ENCODE measurements at regions not wholly inside any gene's neighbourhood (a gene's known extent, or its start where the extent isn't known, plus 50 kb on each side); places are given as distances from the start of the nearest gene placed in this dataset.
"Not testable (repeated sequence)": the region's sequence is repeated elsewhere in the genome, so short reads cannot be mapped to it uniquely, and the experiment has no call there.

- H3K4me3 ChIP-seq (ENCODE audit: low read length): no peak overlapping the region
- DNase-seq (ENCODE audit: low read depth, low spot score): no peak
Observed at GRCh38 chr3:188962253-188963247, 209.2 kb upstream of the TPRG1 start.

DNA sequence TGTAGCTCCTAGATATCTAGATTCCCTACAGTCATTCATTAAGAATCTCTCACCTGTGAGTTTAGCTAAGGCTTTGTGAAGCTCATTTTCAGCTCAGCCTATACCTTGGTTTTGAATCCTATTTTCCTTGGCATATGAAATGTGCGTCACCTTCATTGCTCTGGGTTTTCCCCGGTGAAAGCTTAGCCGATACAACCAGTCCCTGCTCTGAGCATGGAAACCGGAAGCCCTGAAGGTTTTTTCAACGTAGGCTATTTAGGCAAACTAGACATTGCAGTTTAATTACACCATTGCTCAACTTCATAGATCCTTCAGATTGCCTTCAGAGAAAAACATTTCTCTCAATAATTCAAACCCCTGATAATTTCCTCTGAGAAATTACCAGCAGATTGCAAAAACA lies 206.8 kb upstream of the TPRG1 start:
- DNase-seq (ENCODE audit: low read depth, low spot score): no peak
- H3K4me3 ChIP-seq (ENCODE audit: low read length): no peak overlapping the region

DNA sequence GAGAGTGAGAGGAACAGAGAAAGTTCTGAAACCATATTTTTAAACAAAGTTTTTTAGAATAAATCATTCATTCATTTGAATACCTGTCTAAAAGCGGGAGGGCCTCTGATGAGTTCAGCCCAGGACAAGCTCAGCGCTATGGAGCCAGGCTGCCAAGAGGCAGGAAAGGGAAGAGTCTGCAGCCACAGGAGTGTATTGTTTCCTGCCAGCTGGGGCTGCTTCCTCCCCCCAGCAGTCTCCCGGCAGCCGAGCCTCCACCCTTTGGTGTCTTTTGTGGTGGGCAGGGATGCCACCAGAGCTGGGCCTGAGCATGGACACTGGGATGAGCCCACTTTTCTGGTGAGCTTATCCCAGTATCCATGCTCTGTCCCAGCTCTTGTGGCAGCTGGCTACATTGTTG lies 199.5 kb upstream of the TPRG1 start:
- DNase-seq (ENCODE audit: low read depth, low spot score): peak; percentile 66

GRCh38 chr3:188974856-188975599 lies 196.7 kb upstream of the TPRG1 start:
- no peak overlapping the region for H3K4me3 ChIP-seq (ENCODE audit: low read length)
- DNase-seq (ENCODE audit: low read depth, low spot score): peak; percentile 94

More for the DNA sequence above, 199.5 kb upstream of the TPRG1 start:
- H3K4me3 ChIP-seq (ENCODE audit: low read length): no peak overlapping the region

DNA sequence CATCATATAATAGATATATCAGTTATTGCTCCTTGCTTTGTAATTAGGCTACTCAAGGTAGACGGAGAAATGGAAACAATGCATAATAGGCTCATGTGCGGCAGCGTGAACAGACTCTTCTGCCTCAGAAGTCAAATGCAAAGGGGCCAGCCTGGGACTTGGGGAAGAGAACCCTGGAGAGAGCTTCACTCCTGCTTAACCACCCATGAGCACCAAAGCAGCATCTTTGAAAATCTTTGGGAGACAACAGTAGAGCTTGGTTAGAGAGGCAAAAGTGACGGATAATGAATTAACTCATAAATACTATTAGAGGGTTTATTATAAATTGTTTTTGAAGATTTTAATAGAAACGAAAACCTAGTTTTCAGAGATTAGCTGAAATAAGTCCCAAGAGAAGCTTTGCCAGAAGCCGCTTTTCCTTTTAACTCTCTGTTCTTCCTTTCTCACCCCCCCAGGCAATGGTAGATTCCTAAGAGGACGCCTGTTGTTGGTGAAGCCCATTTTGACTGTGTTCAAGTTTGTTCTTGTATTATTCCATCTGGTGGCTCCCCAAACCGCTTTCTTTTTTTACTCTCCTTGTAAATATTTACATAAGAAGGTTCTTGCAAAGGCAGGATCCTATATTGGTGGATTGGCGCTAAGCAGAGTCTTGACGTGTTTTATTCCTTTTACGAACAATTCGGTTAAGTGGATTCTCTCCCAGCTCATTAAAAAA lies 196.0 kb upstream of the TPRG1 start:
- H3K4me3 ChIP-seq (ENCODE audit: low read length): no peak overlapping the region
- DNase-seq (ENCODE audit: low read depth, low spot score): no peak

DNA sequence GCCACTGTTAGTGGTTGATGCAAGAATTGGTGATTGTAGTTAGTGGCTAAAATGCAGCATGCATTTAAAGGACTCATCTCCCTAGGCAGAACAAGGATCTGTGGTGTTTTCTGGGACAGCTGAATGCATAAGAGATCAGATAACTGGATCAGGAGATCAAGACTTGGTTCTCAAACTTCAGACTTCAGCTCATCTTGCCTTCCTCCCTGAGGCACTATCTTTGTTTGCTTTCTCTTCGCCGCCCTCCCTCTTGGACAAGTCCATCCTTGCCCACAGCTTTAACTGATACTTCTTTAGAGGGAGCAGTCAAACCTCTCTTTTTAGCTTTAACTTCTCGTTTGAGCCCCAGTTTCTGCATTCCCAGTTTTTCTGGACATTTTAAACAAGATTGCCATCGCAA lies 195.4 kb upstream of the TPRG1 start:
- DNase-seq (ENCODE audit: low read depth, low spot score): no peak
- no peak overlapping the region for H3K4me3 ChIP-seq (ENCODE audit: low read length)

DNA sequence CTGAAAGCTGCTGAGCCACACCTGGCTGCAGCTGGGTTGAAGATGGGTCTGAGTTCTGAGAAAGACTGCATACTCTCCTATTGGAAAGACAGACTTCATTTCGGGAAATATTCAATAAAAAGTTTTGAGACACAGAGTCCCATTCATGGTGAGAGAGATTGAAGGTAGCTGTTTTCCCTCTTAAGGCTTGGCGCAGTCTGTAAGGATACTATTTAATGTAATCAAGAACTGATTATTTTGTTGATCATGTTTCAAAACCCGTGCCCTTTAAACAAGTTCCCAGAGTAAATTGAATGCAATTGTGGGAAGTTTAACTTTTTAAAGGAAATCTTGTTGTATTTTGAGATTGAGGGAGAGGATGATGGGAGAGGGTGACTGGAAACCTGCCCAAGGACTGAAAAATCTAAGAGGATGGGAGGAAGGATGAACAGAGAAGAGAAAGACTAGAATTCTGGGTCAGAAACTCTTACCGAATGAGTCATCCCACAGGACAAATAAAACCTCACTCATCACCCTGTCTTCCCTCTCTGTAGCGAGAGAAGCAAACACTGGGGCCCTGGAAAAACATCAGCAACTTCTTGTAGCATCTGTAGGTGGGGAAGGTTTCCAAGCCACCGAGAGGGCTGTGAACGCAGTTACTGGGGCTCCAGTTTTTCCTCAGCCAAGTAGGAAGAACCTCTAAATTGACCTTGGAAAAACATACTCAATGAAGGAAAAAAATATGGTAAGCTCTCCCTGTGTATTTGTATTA lies 193.2 kb upstream of the TPRG1 start:
- H3K4me3 ChIP-seq (ENCODE audit: low read length): no peak overlapping the region
- no peak for DNase-seq (ENCODE audit: low read depth, low spot score)

DNA sequence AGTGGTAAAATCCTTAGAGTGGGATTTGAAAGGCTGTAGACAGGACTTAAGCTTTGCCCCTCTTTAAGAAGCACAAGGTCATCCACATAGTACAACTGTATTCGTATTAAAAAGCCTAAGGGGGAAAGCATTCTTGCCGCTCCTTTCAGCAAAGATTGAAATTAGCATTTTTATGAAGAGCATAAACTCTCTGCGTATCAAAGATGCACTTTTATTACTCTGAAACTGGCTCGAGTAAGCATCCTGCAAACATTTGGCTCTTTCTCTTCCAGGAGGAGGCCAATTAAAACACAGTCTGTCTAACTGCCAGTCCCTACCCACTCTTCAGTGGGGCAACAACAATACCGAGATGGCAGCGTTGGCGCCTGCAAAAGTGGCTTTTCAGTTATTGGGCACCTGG lies 192.5 kb upstream of the TPRG1 start:
- H3K4me3 ChIP-seq (ENCODE audit: low read length): no peak overlapping the region
- DNase-seq (ENCODE audit: low read depth, low spot score): no peak

GRCh38 chr3:188979669-188980310 lies 192.0 kb upstream of the TPRG1 start:
- H3K4me3 ChIP-seq (ENCODE audit: low read length): no peak overlapping the region
- no peak for DNase-seq (ENCODE audit: low read depth, low spot score)

GRCh38 chr3:188993181-188993580 lies 178.6 kb upstream of the TPRG1 start:
- H3K4me3 ChIP-seq (ENCODE audit: low read length): no peak overlapping the region
- no peak for DNase-seq (ENCODE audit: low read depth, low spot score)

DNA sequence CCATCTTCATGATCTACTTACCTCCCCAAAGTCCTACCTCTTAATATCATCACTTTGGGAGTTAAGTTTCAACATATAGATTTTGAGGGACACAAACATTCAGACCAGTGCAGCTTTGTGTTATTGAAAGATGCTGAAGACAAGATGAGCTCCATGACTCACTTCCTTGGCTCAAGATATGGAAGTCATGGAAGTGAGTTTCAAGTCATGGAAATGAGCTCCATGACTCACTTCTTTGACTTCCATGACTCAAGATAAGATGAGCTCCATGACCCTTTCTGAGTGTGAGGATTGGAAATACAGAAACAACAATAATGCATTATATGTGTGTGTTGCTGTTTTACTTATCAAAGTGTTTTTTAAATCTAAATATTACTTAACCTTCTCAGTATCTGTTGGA lies 170.2 kb upstream of the TPRG1 start:
- DNase-seq (ENCODE audit: low read depth, low spot score): no peak
- H3K4me3 ChIP-seq (ENCODE audit: low read length): no peak overlapping the region

DNA sequence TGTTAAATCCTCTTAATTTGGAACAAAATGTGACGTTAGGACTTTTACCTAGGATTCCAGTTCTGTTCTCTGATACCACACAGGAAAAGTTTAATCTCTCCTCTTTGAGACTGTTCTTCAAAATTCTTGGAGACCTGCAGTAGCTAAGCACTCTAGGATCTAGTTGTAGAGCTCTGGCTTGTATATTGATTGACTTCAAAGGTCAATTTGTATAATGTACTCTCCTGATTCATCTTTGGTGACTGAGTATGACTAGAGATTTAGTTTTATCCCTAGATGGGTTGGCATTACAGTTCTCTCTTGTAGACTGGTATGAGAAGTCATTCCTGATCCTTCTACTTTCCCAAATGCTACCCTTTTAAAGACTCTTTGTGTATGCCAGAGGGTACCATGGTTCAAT lies 168.4 kb upstream of the TPRG1 start:
- H3K4me3 ChIP-seq (ENCODE audit: low read length): no peak overlapping the region
- DNase-seq (ENCODE audit: low read depth, low spot score): no peak

- no peak for DNase-seq (ENCODE audit: low read depth, low spot score)
- no peak overlapping the region for H3K4me3 ChIP-seq (ENCODE audit: low read length)
Observed at GRCh38 chr3:189013224-189013888, 158.4 kb upstream of the TPRG1 start.

DNA sequence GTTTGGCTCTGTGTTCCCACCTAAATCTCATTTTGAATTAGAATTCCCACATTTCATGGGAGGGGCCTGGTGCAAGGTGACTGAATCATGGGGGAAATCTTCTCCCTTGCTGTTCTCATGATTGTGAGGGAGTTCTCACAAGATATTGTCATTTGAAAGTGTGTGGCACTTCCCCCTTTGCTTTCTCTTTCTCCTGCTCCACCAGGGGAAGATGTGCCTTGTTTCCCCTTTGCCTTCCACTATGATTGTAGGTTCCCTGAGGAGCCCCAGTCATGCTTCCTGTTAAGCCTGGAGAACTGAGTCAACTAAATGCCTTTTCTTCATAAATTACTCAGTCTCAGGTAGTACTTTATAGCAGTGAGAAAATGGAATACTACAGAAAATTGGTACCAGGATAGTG lies 157.2 kb upstream of the TPRG1 start:
- no peak for DNase-seq (ENCODE audit: low read depth, low spot score)
- H3K4me3 ChIP-seq (ENCODE audit: low read length): no peak overlapping the region

DNA sequence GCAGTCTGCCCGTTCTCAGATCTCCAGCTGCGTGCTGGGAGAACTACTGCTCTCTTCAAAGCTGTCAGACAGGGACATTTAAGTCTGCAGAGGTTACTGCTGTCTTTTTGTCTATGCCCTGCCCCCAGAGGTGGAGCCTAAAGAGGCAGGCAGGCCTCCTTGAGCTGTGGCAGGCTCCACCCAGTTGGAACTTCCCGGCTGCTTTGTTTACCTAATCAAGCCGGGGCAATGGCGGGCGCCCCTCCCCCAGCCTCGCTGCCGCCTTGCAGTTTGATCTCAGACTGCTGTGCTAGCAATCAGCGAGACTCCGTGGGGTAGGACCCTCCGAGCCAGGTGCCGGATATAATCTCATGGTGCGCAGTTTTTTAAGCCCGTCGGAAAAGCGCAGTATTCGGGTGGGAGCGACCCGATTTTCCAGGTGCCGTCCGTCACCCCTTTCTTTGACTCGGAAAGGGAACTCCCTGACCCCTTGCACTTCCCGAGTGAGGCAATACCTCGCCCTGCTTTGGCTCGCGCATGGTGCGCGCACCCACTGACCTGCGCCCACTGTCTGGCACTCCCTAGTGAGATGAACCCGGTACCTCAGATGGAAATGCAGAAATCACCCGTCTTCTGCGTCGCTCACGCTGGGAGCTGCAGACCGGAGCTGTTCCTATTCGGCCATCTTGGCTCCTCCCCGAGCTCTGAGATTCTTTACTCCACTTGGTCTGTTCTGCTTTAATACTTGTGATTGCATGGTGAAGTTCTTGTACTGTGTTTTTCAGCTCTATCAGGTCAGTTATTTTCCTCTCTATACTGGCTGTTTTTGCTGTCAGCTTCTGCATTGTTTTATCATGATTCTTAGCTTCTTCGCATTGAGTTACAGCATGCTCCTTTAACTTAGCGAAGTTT lies 148.9 kb upstream of the TPRG1 start:
- DNase-seq (ENCODE audit: low read depth, low spot score); H3K4me3 ChIP-seq (ENCODE audit: low read length): not testable (repeated sequence)

- DNase-seq (ENCODE audit: low read depth, low spot score): no peak
- H3K4me3 ChIP-seq (ENCODE audit: low read length): no peak overlapping the region
Observed at GRCh38 chr3:189025866-189026265, 145.9 kb upstream of the TPRG1 start.

- H3K4me3 ChIP-seq (ENCODE audit: low read length): no peak overlapping the region
- DNase-seq (ENCODE audit: low read depth, low spot score): no peak
Observed at GRCh38 chr3:189027626-189028155, 144.1 kb upstream of the TPRG1 start.
